ENCODE measurements at regions not wholly inside any gene's neighbourhood (a gene's known extent, or its start where the extent isn't known, plus 50 kb on each side); places are given as distances from the start of the nearest gene placed in this dataset.

DNA sequence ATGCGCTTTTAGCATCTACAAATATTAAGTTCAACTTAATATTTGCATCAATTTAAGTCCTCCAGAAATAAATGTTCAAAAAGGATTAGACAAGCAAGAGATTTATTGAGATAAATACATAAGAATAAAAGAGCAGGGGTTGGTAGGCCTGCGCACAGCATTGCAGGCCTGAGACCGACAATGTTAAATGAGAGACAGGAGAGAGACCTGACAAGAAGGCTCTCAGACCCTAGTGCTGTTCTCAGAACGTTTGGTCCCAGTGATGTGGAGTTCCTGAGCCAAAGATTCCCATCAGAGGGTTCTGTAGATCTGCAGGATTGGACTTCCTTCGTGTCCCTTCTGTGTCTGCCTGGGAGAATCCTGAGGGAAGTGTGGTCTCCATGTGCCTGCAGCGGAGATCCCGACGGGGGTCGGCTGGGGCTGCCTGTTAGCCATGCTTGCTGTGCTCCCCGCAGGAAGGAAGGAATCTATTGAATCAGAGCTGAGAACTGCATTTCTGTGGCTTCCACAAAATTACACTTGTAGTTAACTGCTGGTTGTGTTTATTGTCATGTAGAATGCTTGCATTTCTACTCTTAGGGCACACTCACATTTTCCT lies 369.9 kb upstream of the SLC10A2 start:
- no peak for DNase-seq (ENCODE audit: low spot score)
- Histone ChIP-seq H2AFZ (ENCODE audit: low read length) (no peak overlapping the region), H3K9me2 (ENCODE audit: insufficient read depth, low read length) (no peaks in the 10 kb centered on the region), H4K20me1 (ENCODE audit: insufficient read depth, low read length) (no peaks in the 10 kb centered on the region), H3K9me3 (ENCODE audit: low read length) (no peaks in the 10 kb centered on the region), H3K36me3 (ENCODE audit: insufficient read depth, low read length) (no peaks in the 10 kb centered on the region), H3K4me2 (ENCODE audit: low read length) (no peak overlapping the region), H3K4me3 (ENCODE audit: low read depth, low read length, poor library complexity, severe bottlenecking) (no peak overlapping the region), H3K4me1 (ENCODE audit: insufficient read depth, low read length, poor library complexity, severe bottlenecking) (no peaks in the 10 kb centered on the region), H3K79me2 (ENCODE audit: insufficient read depth, low read depth, low read length) (no peaks in the 10 kb centered on the region), H3K27ac (ENCODE audit: low read depth, low read length, poor library complexity, severe bottlenecking) (no peak overlapping the region)
- intact Hi-C loops (cut with micrococcal nuclease; ENCODE audit: unreplicated experiment), result no loop called here
- BruUV-seq (replicated peaks), result no TSS peak
- TF ChIP-seq, protein P1, sequence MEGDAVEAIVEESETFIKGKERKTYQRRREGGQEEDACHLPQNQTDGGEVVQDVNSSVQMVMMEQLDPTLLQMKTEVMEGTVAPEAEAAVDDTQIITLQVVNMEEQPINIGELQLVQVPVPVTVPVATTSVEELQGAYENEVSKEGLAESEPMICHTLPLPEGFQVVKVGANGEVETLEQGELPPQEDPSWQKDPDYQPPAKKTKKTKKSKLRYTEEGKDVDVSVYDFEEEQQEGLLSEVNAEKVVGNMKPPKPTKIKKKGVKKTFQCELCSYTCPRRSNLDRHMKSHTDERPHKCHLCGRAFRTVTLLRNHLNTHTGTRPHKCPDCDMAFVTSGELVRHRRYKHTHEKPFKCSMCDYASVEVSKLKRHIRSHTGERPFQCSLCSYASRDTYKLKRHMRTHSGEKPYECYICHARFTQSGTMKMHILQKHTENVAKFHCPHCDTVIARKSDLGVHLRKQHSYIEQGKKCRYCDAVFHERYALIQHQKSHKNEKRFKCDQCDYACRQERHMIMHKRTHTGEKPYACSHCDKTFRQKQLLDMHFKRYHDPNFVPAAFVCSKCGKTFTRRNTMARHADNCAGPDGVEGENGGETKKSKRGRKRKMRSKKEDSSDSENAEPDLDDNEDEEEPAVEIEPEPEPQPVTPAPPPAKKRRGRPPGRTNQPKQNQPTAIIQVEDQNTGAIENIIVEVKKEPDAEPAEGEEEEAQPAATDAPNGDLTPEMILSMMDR (conservative IDR thresholded peaks at IDR 0.05; ENCODE audit: low read length), result no peak
- no peak for TF ChIP-seq EZH2phosphoT487 (IDR thresholded peaks at IDR 0.05; ENCODE audit: borderline replicate concordance, low read depth, low read length)
- ChIA-PET POLR2A (no interaction called here), CTCF (ENCODE audit: unreplicated experiment) (no interaction called here)

DNA sequence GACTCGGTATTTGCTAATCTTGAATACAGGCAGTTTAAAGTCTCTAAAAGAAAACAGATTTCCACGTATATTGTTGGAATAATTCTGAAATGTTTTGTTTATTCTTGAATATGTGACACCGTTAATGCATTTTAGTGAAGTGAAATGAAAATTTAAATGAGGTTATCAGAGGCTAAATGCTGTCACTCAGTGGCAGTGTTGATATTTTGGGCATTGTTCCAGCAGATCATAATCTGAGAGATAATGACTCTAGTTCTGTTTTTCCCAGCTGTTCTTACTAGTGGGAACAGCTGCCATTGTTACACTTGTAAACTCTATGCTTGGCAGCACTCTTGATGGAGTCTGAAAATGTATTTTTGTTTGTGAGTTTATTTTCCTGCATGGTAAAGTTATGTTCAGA lies 365.6 kb upstream of the SLC10A2 start:
- Histone ChIP-seq H3K4me3 (ENCODE audit: low read depth, low read length, poor library complexity, severe bottlenecking) (no peak overlapping the region), H3K4me1 (ENCODE audit: insufficient read depth, low read length, poor library complexity, severe bottlenecking) (no peaks in the 10 kb centered on the region), H3K9me3 (ENCODE audit: low read length) (no peaks in the 10 kb centered on the region), H3K27ac (ENCODE audit: low read depth, low read length, poor library complexity, severe bottlenecking) (no peak overlapping the region), H4K20me1 (ENCODE audit: insufficient read depth, low read length) (no peaks in the 10 kb centered on the region), H2AFZ (ENCODE audit: low read length) (no peak overlapping the region), H3K9me2 (ENCODE audit: insufficient read depth, low read length) (no peaks in the 10 kb centered on the region), H3K4me2 (ENCODE audit: low read length) (no peak overlapping the region), H3K36me3 (ENCODE audit: insufficient read depth, low read length) (no peaks in the 10 kb centered on the region), H3K79me2 (ENCODE audit: insufficient read depth, low read depth, low read length) (no peaks in the 10 kb centered on the region)
- no peak for DNase-seq (ENCODE audit: low spot score)
- POLR2A ChIA-PET, result no interaction called here
- intact Hi-C loops (cut with micrococcal nuclease; ENCODE audit: unreplicated experiment), result no loop called here
- TF ChIP-seq, protein P1 (conservative IDR thresholded peaks at IDR 0.05; ENCODE audit: low read length), result no peak
- no peak for TF ChIP-seq EZH2phosphoT487 (IDR thresholded peaks at IDR 0.05; ENCODE audit: borderline replicate concordance, low read depth, low read length)
- CTCF ChIA-PET (ENCODE audit: unreplicated experiment), result no interaction called here
- no TSS peak for BruUV-seq (replicated peaks)

DNA sequence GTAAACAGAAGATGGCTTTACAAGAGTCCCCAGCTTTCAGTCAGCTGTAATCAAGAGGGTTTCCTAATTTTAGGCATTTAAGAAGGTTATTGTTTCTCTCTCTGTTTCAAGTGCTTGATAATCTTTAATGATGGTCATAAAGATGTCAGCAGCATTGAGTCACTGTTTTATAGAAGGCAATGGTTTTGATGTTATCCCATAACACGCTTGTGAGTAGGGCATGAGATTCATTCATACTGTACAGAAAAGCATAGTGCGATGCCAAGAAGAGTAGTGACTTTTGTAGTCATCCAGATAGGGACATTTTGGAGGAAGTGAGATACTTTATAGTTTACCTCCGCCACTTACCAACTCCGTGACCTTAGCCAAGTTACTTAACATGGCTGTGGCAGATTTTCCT lies 364.2 kb upstream of the SLC10A2 start:
- DNase-seq (ENCODE audit: low spot score), result no peak
- Histone ChIP-seq H4K20me1 (ENCODE audit: insufficient read depth, low read length) (no peaks in the 10 kb centered on the region), H3K4me2 (ENCODE audit: low read length) (no peak overlapping the region), H3K9me3 (ENCODE audit: low read length) (no peaks in the 10 kb centered on the region), H3K36me3 (ENCODE audit: insufficient read depth, low read length) (no peaks in the 10 kb centered on the region), H3K4me1 (ENCODE audit: insufficient read depth, low read length, poor library complexity, severe bottlenecking) (no peaks in the 10 kb centered on the region), H3K9me2 (ENCODE audit: insufficient read depth, low read length) (no peaks in the 10 kb centered on the region), H3K79me2 (ENCODE audit: insufficient read depth, low read depth, low read length) (no peaks in the 10 kb centered on the region), H3K27ac (ENCODE audit: low read depth, low read length, poor library complexity, severe bottlenecking) (no peak overlapping the region), H2AFZ (ENCODE audit: low read length) (no peak overlapping the region), H3K4me3 (ENCODE audit: low read depth, low read length, poor library complexity, severe bottlenecking) (no peak overlapping the region)
- intact Hi-C loops (cut with micrococcal nuclease; ENCODE audit: unreplicated experiment), result no loop called here
- no TSS peak for BruUV-seq (replicated peaks)
- POLR2A ChIA-PET, result no interaction called here
- no peak for TF ChIP-seq EZH2phosphoT487 (IDR thresholded peaks at IDR 0.05; ENCODE audit: borderline replicate concordance, low read depth, low read length)
- TF ChIP-seq, protein P1 (conservative IDR thresholded peaks at IDR 0.05; ENCODE audit: low read length), result no peak
- CTCF ChIA-PET (ENCODE audit: unreplicated experiment), result no interaction called here

Measured in OCI-LY7 (cell line).